GM08714 (cell line): ENCODE measurements at regions not wholly inside any gene's neighbourhood (a gene's known extent, or its start where the extent isn't known, plus 50 kb on each side); places are given as distances from the start of the nearest gene placed in this dataset.

ENCODE experiments used
- H3K4me3 ChIP-seq: fragments of 200-500 bp; sonication (Bioruptor generic); 2 replicates; pipeline ENCODE4 v1.5.1; 2014; ENCODE audit warnings: mild to moderate bottlenecking, low read length, inconsistent platforms
- ZNF274 ChIP-seq: IDR thresholded peaks from 2 replicates; pipeline ENCODE4 v1.6.1; 2012; ENCODE audit warnings: mild to moderate bottlenecking, low read depth, low read length

- TF ChIP-seq ZNF274, result no peak
- no peak overlapping the region for H3K4me3 ChIP-seq
Measured at GRCh38 chr19:30708416-30709178, 336.4 kb downstream of the ZNF536 start.

GRCh38 chr19:30704771-30705330 is 332.7 kb downstream of the ZNF536 start:
- H3K4me3 ChIP-seq, result no peak overlapping the region
- no peak for TF ChIP-seq ZNF274

GRCh38 chr19:30703645-30704044 is 331.5 kb downstream of the ZNF536 start:
- H3K4me3 ChIP-seq, result no peak overlapping the region
- no peak for TF ChIP-seq ZNF274

- H3K4me3 ChIP-seq, result no peak overlapping the region
- TF ChIP-seq ZNF274, result no peak
Measured at GRCh38 chr19:30701178-30701577, 329.0 kb downstream of the ZNF536 start.

GRCh38 chr19:30699871-30700280 is 327.7 kb downstream of the ZNF536 start:
- no peak overlapping the region for H3K4me3 ChIP-seq
- TF ChIP-seq ZNF274, result no peak

- H3K4me3 ChIP-seq, result no peak overlapping the region
- TF ChIP-seq ZNF274, result no peak
Measured at GRCh38 chr19:30696514-30696913, 324.3 kb downstream of the ZNF536 start.

GRCh38 chr19:30695171-30695875 is 323.1 kb downstream of the ZNF536 start:
- no peak overlapping the region for H3K4me3 ChIP-seq
- no peak for TF ChIP-seq ZNF274

GRCh38 chr19:30694156-30694755 is 322.1 kb downstream of the ZNF536 start:
- no peak for TF ChIP-seq ZNF274
- H3K4me3 ChIP-seq, result no peak overlapping the region

- TF ChIP-seq ZNF274, result no peak
- H3K4me3 ChIP-seq, result no peak overlapping the region
Measured at GRCh38 chr19:30692879-30693503, 320.8 kb downstream of the ZNF536 start.

GRCh38 chr19:30692181-30692811 is 320.1 kb downstream of the ZNF536 start:
- no peak overlapping the region for H3K4me3 ChIP-seq
- TF ChIP-seq ZNF274, result no peak

- TF ChIP-seq ZNF274, result no peak
- H3K4me3 ChIP-seq, result no peak overlapping the region
Measured at GRCh38 chr19:30691819-30692166, 319.6 kb downstream of the ZNF536 start.

GRCh38 chr19:30690935-30691818 is 319.0 kb downstream of the ZNF536 start:
- TF ChIP-seq ZNF274, result no peak
- H3K4me3 ChIP-seq, result no peak overlapping the region

- no peak overlapping the region for H3K4me3 ChIP-seq
- TF ChIP-seq ZNF274, result no peak
Measured at GRCh38 chr19:30690525-30690924, 318.3 kb downstream of the ZNF536 start.
